ENCODE measurements at regions not wholly inside any gene's neighbourhood (a gene's known extent, or its start where the extent isn't known, plus 50 kb on each side); places are given as distances from the start of the nearest gene placed in this dataset.

DNA sequence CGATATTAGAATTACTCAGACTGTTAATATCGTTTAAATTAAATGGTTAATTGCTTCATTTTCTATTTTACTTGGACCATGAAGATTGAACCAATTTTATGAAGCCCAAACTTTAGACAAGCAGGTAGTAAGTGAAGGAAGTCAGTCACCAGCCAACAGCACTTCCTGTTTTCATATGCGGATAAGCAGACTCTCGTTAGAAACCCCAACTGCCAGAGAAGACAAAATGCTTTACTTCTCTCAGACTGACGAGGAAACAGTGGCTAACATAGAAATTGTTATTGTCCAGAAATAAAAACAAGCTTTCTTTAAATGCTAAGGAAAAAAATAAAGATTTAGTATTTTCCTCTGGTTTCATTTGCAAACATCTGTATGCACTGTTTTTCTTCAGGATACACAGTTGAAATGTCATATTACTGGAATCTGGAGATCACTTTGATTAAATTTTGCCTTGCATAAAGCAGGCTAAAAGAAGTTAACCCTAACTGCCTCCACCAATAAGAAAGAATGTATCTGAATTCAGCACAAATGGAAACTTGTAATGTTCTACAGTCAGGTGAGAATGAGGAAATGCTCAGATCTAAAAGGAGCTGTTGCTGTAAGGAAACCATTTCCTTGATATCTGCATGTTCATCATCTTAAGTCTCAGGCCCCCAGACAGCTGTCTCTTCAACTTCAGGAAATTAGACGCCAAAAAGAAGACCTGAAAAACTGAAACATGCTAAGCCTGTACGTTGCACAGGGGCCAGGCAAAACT lies 129.8 kb upstream of the SAMSN1 start (continued):
- TF ChIP-seq ZNF354B (CRISPR knock-in tag; IDR thresholded peaks at IDR 0.05) (no peak), EP300 (IDR thresholded peaks at IDR 0.05; ENCODE audit: low read length) (peak; percentile 59), ZNF584 (CRISPR knock-in tag; IDR thresholded peaks at IDR 0.05; ENCODE audit: low read depth) (peak; percentile 42; the same call in 1 of the 2 replicates), ZNF75A (CRISPR knock-in tag; IDR thresholded peaks at IDR 0.05) (no peak), ZBTB1 (CRISPR knock-in tag; IDR thresholded peaks at IDR 0.05; ENCODE audit: borderline replicate concordance, low read depth) (no peak), SMAD2 (IDR thresholded peaks at IDR 0.05; ENCODE audit: low read depth, low read length) (no peak), CREM (IDR thresholded peaks at IDR 0.05; ENCODE audit: low read depth) (peak; percentile 22; the same call in 1 of the 2 replicates), TEAD4 (IDR thresholded peaks at IDR 0.05; ENCODE audit: low read length) (no peak), TEAD4 (CRISPR knock-in tag; IDR thresholded peaks at IDR 0.05; ENCODE audit: borderline replicate concordance) (no peak), NR2C2 (CRISPR knock-in tag; IDR thresholded peaks at IDR 0.05) (no peak), NR2C2 (tag; IDR thresholded peaks at IDR 0.05) (peak; percentile 61; the same call in 1 of the 2 replicates), MEF2A (IDR thresholded peaks at IDR 0.05; ENCODE audit: control insufficient read depth, low read depth, low read length) (no peak), ETV1 (tag; conservative IDR thresholded peaks at IDR 0.05; ENCODE audit: low read depth) (peak; percentile 11; the same call in 1 of the 2 replicates), ZNF766 (CRISPR knock-in tag; conservative IDR thresholded peaks at IDR 0.05) (peak; percentile 73), CGGBP1 (CRISPR knock-in tag; IDR thresholded peaks at IDR 0.05) (no peak), KLF6 (CRISPR knock-in tag; IDR thresholded peaks at IDR 0.05; ENCODE audit: borderline replicate concordance) (no peak), DIDO1 (tag; IDR thresholded peaks at IDR 0.05; ENCODE audit: low read depth) (no peak), ASH1L (IDR thresholded peaks at IDR 0.05; ENCODE audit: borderline replicate concordance, low read depth, partially characterized antibody) (peak; percentile 22), HINFP (tag; conservative IDR thresholded peaks at IDR 0.05; ENCODE audit: low read depth) (0 out of 2 replicates have a peak, but pooled peaks have one; percentile 12), FIP1L1 (IDR thresholded peaks at IDR 0.05; ENCODE audit: low read depth, low read length, poor library complexity, severe bottlenecking) (no peak), TGIF2 (CRISPR knock-in tag; IDR thresholded peaks at IDR 0.05) (no peak), GABPA (tag; conservative IDR thresholded peaks at IDR 0.05; ENCODE audit: low read depth) (peak; percentile 70), SMAD4 (CRISPR knock-in tag; conservative IDR thresholded peaks at IDR 0.05) (0 out of 2 replicates have a peak, but pooled peaks have one; percentile 45)
- TF ChIP-seq, protein P1, sequence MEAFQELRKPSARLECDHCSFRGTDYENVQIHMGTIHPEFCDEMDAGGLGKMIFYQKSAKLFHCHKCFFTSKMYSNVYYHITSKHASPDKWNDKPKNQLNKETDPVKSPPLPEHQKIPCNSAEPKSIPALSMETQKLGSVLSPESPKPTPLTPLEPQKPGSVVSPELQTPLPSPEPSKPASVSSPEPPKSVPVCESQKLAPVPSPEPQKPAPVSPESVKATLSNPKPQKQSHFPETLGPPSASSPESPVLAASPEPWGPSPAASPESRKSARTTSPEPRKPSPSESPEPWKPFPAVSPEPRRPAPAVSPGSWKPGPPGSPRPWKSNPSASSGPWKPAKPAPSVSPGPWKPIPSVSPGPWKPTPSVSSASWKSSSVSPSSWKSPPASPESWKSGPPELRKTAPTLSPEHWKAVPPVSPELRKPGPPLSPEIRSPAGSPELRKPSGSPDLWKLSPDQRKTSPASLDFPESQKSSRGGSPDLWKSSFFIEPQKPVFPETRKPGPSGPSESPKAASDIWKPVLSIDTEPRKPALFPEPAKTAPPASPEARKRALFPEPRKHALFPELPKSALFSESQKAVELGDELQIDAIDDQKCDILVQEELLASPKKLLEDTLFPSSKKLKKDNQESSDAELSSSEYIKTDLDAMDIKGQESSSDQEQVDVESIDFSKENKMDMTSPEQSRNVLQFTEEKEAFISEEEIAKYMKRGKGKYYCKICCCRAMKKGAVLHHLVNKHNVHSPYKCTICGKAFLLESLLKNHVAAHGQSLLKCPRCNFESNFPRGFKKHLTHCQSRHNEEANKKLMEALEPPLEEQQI (IDR thresholded peaks at IDR 0.05), result peak; percentile 18; the same call in 1 of the 2 replicates

All from K562 (cell line).